H1 (cell line): ENCODE measurements at regions not wholly inside any gene's neighbourhood (a gene's known extent, or its start where the extent isn't known, plus 50 kb on each side); places are given as distances from the start of the nearest gene placed in this dataset.

ENCODE experiments used
- CTCF ChIA-PET: fragments of 300-600 bp; sonication (Branson Sonifier 250); formaldehyde crosslinking; loops from one replicate; lab custom pipeline; 2021; ENCODE audit not compliant: partially characterized antibody; lab: Charles Lee
- POLR2A ChIA-PET: fragments of 300-600 bp; sonication (Branson Sonifier 250); formaldehyde crosslinking; loops from one replicate; lab custom pipeline; 2021; ENCODE audit warnings: inconsistent platforms; ENCODE audit not compliant: partially characterized antibody; lab: Charles Lee
- DNase-seq, 2 experiments: peaks; one replicate each; pipeline versions ENCODE4 v3.0.0 to v3.0.0-alpha.2; 2010 to 2022; ENCODE audit warnings: low spot score in 2 of 2, low read depth in 1 of 2, mixed read lengths in 1 of 2
- FAIRE-seq: peaks from 2 replicates; lab custom pipeline; 2011; peaks lifted over from hg19 to GRCh38; lab: Jason Lieb, UNC
- H2AFZ ChIP-seq: 2 replicates; pipeline ENCODE4 v1.8.1; 2012; ENCODE audit warnings: low read length, inconsistent platforms
- H2AK5ac ChIP-seq: 2 replicates; pipeline ENCODE4 v1.6.1; 2013; ENCODE audit warnings: low read depth, low read length
- H2BK120ac ChIP-seq: replicated peaks from 2 replicates; pipeline ENCODE3; 2013; ENCODE audit warnings: low read depth, low read length, inconsistent platforms
- H2BK12ac ChIP-seq: 2 replicates; pipeline ENCODE4 v1.6.1; 2013; ENCODE audit warnings: low read depth, low read length
- H2BK15ac ChIP-seq: 2 replicates; pipeline ENCODE4 v1.6.1; 2013; ENCODE audit warnings: low read length
- H2BK20ac ChIP-seq: 2 replicates; pipeline ENCODE4 v1.6.1; 2013; ENCODE audit warnings: low read length
- H2BK5ac ChIP-seq: 2 replicates; pipeline ENCODE4 v1.6.1; 2013; ENCODE audit warnings: low read depth, low read length
- H3K14ac ChIP-seq: 2 replicates; pipeline ENCODE4 v1.6.1; 2013; ENCODE audit warnings: inconsistent platforms; ENCODE audit not compliant: insufficient read length
- H3K18ac ChIP-seq: 2 replicates; pipeline ENCODE4 v1.6.1; 2013; ENCODE audit warnings: low read length; ENCODE audit errors: extremely low read depth
- H3K23ac ChIP-seq: 2 replicates; pipeline ENCODE4 v1.6.1; 2013; ENCODE audit warnings: inconsistent platforms; ENCODE audit not compliant: insufficient read length
- H3K23me2 ChIP-seq: 2 replicates; pipeline ENCODE4 v1.6.1; 2013; ENCODE audit warnings: low read depth, low read length
- H3K27ac ChIP-seq: 2 replicates; pipeline ENCODE4 v1.6.1; 2011; ENCODE audit warnings: low read depth, low read length, inconsistent platforms
- H3K27me3 ChIP-seq, 4 experiments: replicated peaks in 1 of 4; 1 replicate in 1 of 4; 2 replicates in 3 of 4; pipeline versions ENCODE4 v1.6.1 to v1.8.1; 2011 to 2013; ENCODE audit warnings: low read length in 3 of 4, mild to moderate bottlenecking in 3 of 4, inconsistent platforms in 2 of 4, mixed read lengths in 2 of 4, moderate library complexity in 1 of 4; ENCODE audit not compliant: control insufficient read depth in 3 of 4, insufficient read depth in 3 of 4; ENCODE audit errors: extremely low read depth in 1 of 4
- H3K36me3 ChIP-seq, 4 experiments: 2 replicates each; pipeline versions ENCODE4 v1.6.1 to v1.8.1; 2011 to 2013; ENCODE audit warnings: mild to moderate bottlenecking in 4 of 4, low read length in 3 of 4, moderate library complexity in 2 of 4, control low read depth in 1 of 4, inconsistent platforms in 1 of 4; ENCODE audit not compliant: insufficient read depth in 4 of 4, control insufficient read depth in 2 of 4
- H3K4ac ChIP-seq: replicated peaks from 2 replicates; pipeline ENCODE3; 2013; ENCODE audit warnings: low read length, low read depth, mixed read lengths, inconsistent platforms; ENCODE audit not compliant: insufficient read length
- H3K4me1 ChIP-seq, 4 experiments: replicated peaks in 1 of 4; 1 replicate in 1 of 4; 2 replicates in 3 of 4; pipeline versions ENCODE4 v1.6.1 to v1.8.1; 2011 to 2013; ENCODE audit warnings: low read length in 3 of 4, inconsistent platforms in 2 of 4, mixed read lengths in 1 of 4; ENCODE audit not compliant: insufficient read depth in 4 of 4, control insufficient read depth in 3 of 4
- H3K4me2 ChIP-seq, 2 experiments: 2 replicates each; pipeline versions ENCODE4 v1.6.1 to v1.8.1; 2011 to 2013; ENCODE audit warnings: low read depth in 2 of 2, low read length in 2 of 2, control low read depth in 1 of 2, inconsistent platforms in 1 of 2, mild to moderate bottlenecking in 1 of 2; ENCODE audit not compliant: insufficient read depth in 1 of 2
- H3K4me3 ChIP-seq, 4 experiments: fragments of 200-600, 300-600 bp in 1 of 4; sonication (generic), shearing (Covaris generic), sonication (Bioruptor Twin) in 1 of 4; 2 replicates each; pipeline versions ENCODE4 v1.5.1 to v1.8.1; 2011 to 2016; ENCODE audit warnings: low read length in 4 of 4, low read depth in 3 of 4, control low read depth in 2 of 4, inconsistent platforms in 2 of 4, mild to moderate bottlenecking in 2 of 4, mixed read lengths in 1 of 4, moderate library complexity in 1 of 4; ENCODE audit not compliant: insufficient read depth in 2 of 4; ENCODE audit errors: extremely low read depth in 1 of 4
- H3K56ac ChIP-seq: replicated peaks from 2 replicates; pipeline ENCODE3; 2013; ENCODE audit warnings: low read depth, mild to moderate bottlenecking, mixed read lengths, low read length, inconsistent platforms; ENCODE audit not compliant: insufficient read length
- H3K79me1 ChIP-seq: 2 replicates; pipeline ENCODE4 v1.6.1; 2013; ENCODE audit warnings: low read depth, low read length, control low read depth
- H3K79me2 ChIP-seq, 2 experiments: 2 replicates each; pipeline versions ENCODE4 v1.6.1 to v1.8.1; 2012 to 2013; ENCODE audit warnings: low read length in 2 of 2, mild to moderate bottlenecking in 2 of 2, inconsistent platforms in 1 of 2; ENCODE audit not compliant: insufficient read depth in 2 of 2, control insufficient read depth in 1 of 2
- H3K9ac ChIP-seq, 4 experiments: replicated peaks in 1 of 4; 1 replicate in 1 of 4; 2 replicates in 3 of 4; pipeline versions ENCODE4 v1.6.1 to v1.8.1; 2011 to 2013; ENCODE audit warnings: low read depth in 3 of 4, low read length in 3 of 4, control low read depth in 2 of 4, mild to moderate bottlenecking in 2 of 4, moderate library complexity in 2 of 4, inconsistent platforms in 1 of 4; ENCODE audit errors: extremely low read depth in 1 of 4
- H3K9me3 ChIP-seq, 2 experiments: 2 replicates each; pipeline versions ENCODE4 v1.6.1 to v1.8.1; 2012 to 2013; ENCODE audit warnings: mild to moderate bottlenecking in 2 of 2, moderate library complexity in 2 of 2, control low read depth in 1 of 2, inconsistent platforms in 1 of 2, low read depth in 1 of 2, low read length in 1 of 2, mixed read lengths in 1 of 2; ENCODE audit not compliant: insufficient read depth in 2 of 2
- H4K20me1 ChIP-seq, 2 experiments: replicated peaks in 1 of 2; 2 replicates each; pipeline versions ENCODE3 to v1.8.1; 2011 to 2013; ENCODE audit warnings: inconsistent platforms in 2 of 2, low read length in 2 of 2, mild to moderate bottlenecking in 1 of 2; ENCODE audit not compliant: insufficient read depth in 2 of 2, control insufficient read depth in 1 of 2
- H4K5ac ChIP-seq: 2 replicates; pipeline ENCODE4 v1.6.1; 2013; ENCODE audit warnings: low read length, low read depth, mixed read lengths, inconsistent platforms; ENCODE audit not compliant: insufficient read length
- H4K8ac ChIP-seq: 2 replicates; pipeline ENCODE4 v1.8.0; 2013; ENCODE audit warnings: mild to moderate bottlenecking, moderate library complexity, low read length, inconsistent platforms; ENCODE audit not compliant: insufficient read depth; ENCODE audit errors: extremely low read depth
- H4K91ac ChIP-seq: replicated peaks from 2 replicates; pipeline ENCODE3; 2013; ENCODE audit warnings: low read length, mixed read lengths, inconsistent platforms; ENCODE audit not compliant: insufficient read length
- CEBPB ChIP-seq: IDR thresholded peaks from 2 replicates; pipeline ENCODE4 v1.6.1; 2012; ENCODE audit warnings: low read depth, low read length
- KDM4A ChIP-seq: IDR thresholded peaks from one replicate; pipeline ENCODE4 v1.7.1; 2012; ENCODE audit warnings: low read depth, mild to moderate bottlenecking, moderate library complexity, low read length, inconsistent platforms; ENCODE audit not compliant: severe bottlenecking
- WGBS, 2 experiments: shearing (Covaris generic) in 1 of 2; methylation state at CpG; one replicate each; pipeline versions ENCODE4 v1.1.6 to v1.1.7; 2013 to 2015; ENCODE audit warnings: low lambda C conversion rate in 2 of 2, mixed read lengths in 2 of 2, inconsistent platforms in 1 of 2, low coverage in 1 of 2, missing lambda C conversion rate in 1 of 2; ENCODE audit not compliant: insufficient replicate concordance in 2 of 2, insufficient coverage in 1 of 2, insufficient read length in 1 of 2; ENCODE audit errors: extremely low coverage in 1 of 2, missing lambda C conversion rate in 1 of 2; 5-methylcytosine and 5-hydroxymethylcytosine counted together

GRCh38 chr2:119064567-119064966 is 94.0 kb downstream of the C1QL2 start:
- Histone ChIP-seq H2BK20ac (no peak overlapping the region), H3K4me2 (no peak overlapping the region), H3K23me2 (no peaks in the 10 kb centered on the region; the same call in 1 of the 2 replicates), H3K18ac (no peak overlapping the region), H4K91ac (no peak overlapping the region), H3K79me2 (no peaks in the 10 kb centered on the region), H3K36me3 (no peaks in the 10 kb centered on the region), H3K79me1 (no peaks in the 10 kb centered on the region), H3K56ac (no peak overlapping the region), H3K9me3 (no peaks in the 10 kb centered on the region), H4K20me1 (no peaks in the 10 kb centered on the region), H2BK120ac (no peak overlapping the region), H4K8ac (no peak overlapping the region), H3K4ac (no peak overlapping the region), H3K27me3 (no peaks in the 10 kb centered on the region), H2AK5ac (no peak overlapping the region), H2AFZ (no peak overlapping the region), H2BK5ac (no peak overlapping the region), H2BK15ac (no peak overlapping the region), H3K9ac (no peak overlapping the region), H3K4me1 (peaks cover 0 to 8% (median 6%) of the 10 kb centered on the region in 4 experiments; a peak in 6 of 7 replicates), H3K4me3 (no peak overlapping the region), H4K5ac (no peak overlapping the region), H3K27ac (no peak overlapping the region), H3K23ac (no peak overlapping the region), H2BK12ac (no peak overlapping the region), H3K14ac (no peak overlapping the region)
- no peak for FAIRE-seq
- CTCF ChIA-PET, result interaction anchor here (3.5 kb wide), 1 partner anchor 14 kb away, joined by 19 read pairs; no protein-coding TSS in a partner anchor
- 86% methylated on average over 1 of the region's 1 CpG; no CpG with 5 or more reads in 1 of the 2 experiments for WGBS, 2 experiments
- POLR2A ChIA-PET, result no interaction called here
- TF ChIP-seq CEBPB (0 out of 2 replicates have a peak, but pooled peaks have one; percentile 8), KDM4A (no peak)
- no peak for DNase-seq
